RPMI8226 (cell line): ENCODE measurements at regions not wholly inside any gene's neighbourhood (a gene's known extent, or its start where the extent isn't known, plus 50 kb on each side); places are given as distances from the start of the nearest gene placed in this dataset.
A peak's percentile ranks its signal among the peaks of the same experiment; 100 is the strongest.
"Not testable (repeated sequence)": the region's sequence is repeated elsewhere in the genome, so short reads cannot be mapped to it uniquely, and the experiment has no call there.

Source experiments
- DNase-seq: peaks from one replicate; pipeline ENCODE4 v3.0.0-alpha.2; 2015

- no peak for DNase-seq
These were observed 901.1 kb upstream of the POT1 start for GRCh38 chr7:125830743-125831142.

GRCh38 chr7:125828153-125828700 is 898.6 kb upstream of the POT1 start:
- no peak for DNase-seq

- DNase-seq = no peak
These were observed 893.9 kb upstream of the POT1 start for GRCh38 chr7:125823538-125823937.

- DNase-seq = no peak
These were observed 890.9 kb upstream of the POT1 start for GRCh38 chr7:125820495-125820894.

- DNase-seq = no peak
These were observed 884.5 kb upstream of the POT1 start for GRCh38 chr7:125814100-125814499.

- not testable (repeated sequence) for DNase-seq
These were observed 876.9 kb upstream of the POT1 start for GRCh38 chr7:125806491-125806890.

GRCh38 chr7:125804273-125804672 is 874.6 kb upstream of the POT1 start:
- no peak for DNase-seq

GRCh38 chr7:125780153-125780552 is 850.5 kb upstream of the POT1 start:
- DNase-seq = no peak

GRCh38 chr7:125775317-125775716 is 845.7 kb upstream of the POT1 start:
- no peak for DNase-seq

GRCh38 chr7:125773113-125773785 is 843.6 kb upstream of the POT1 start:
- DNase-seq = no peak

GRCh38 chr7:125747966-125748365 is 818.3 kb upstream of the POT1 start:
- DNase-seq = no peak

- DNase-seq = no peak
These were observed 816.9 kb upstream of the POT1 start for GRCh38 chr7:125746510-125746909.

GRCh38 chr7:125727215-125727614 is 797.6 kb upstream of the POT1 start:
- no peak for DNase-seq

- DNase-seq = no peak
These were observed 766.0 kb upstream of the POT1 start for GRCh38 chr7:125695626-125696025.

- no peak for DNase-seq
These were observed 753.5 kb upstream of the POT1 start for GRCh38 chr7:125683156-125683555.

GRCh38 chr7:125681508-125681907 is 751.9 kb upstream of the POT1 start:
- no peak for DNase-seq

GRCh38 chr7:125678771-125679170 is 749.1 kb upstream of the POT1 start:
- no peak for DNase-seq

- DNase-seq = no peak
These were observed 746.0 kb upstream of the POT1 start for GRCh38 chr7:125675640-125676039.

- DNase-seq = no peak
These were observed 745.5 kb upstream of the POT1 start for GRCh38 chr7:125675169-125675568.

- DNase-seq = peak; percentile 8
These were observed 741.4 kb upstream of the POT1 start for GRCh38 chr7:125670926-125671572.

- DNase-seq = no peak
These were observed 738.8 kb upstream of the POT1 start for GRCh38 chr7:125668321-125668993.

GRCh38 chr7:125664625-125665024 is 735.0 kb upstream of the POT1 start:
- DNase-seq = no peak

- no peak for DNase-seq
These were observed 734.3 kb upstream of the POT1 start for GRCh38 chr7:125663961-125664360.

GRCh38 chr7:125661677-125662076 is 732.1 kb upstream of the POT1 start:
- no peak for DNase-seq
